Breast epithelium (tissue), 3 donors: ENCODE measurements at regions not wholly inside any gene's neighbourhood (a gene's known extent, or its start where the extent isn't known, plus 50 kb on each side); places are given as distances from the start of the nearest gene placed in this dataset.

ENCODE experiments used
- POLR2A ChIP-seq: fragments of 450-650 bp; IDR thresholded peaks from one replicate; pipeline ENCODE4 v1.6.1; 2016; ENCODE audit warnings: antibody characterized with exemption, mild to moderate bottlenecking, moderate library complexity
- POLR2AphosphoS5 ChIP-seq, 3 donors: sonication (generic); formaldehyde crosslinking; IDR thresholded peaks; one replicate each; pipeline ENCODE4 v1.6.1; 2017; ENCODE audit warnings: antibody characterized with exemption in 3 of 3
- TF ChIP-seq, protein P1 (sequence below), 3 donors: fragments of 450-650 bp; IDR thresholded peaks; one replicate each; pipeline ENCODE4 v1.5.1; 2016 to 2017; ENCODE audit warnings: antibody characterized with exemption in 3 of 3, mild to moderate bottlenecking in 3 of 3, moderate library complexity in 3 of 3

GRCh38 chr1:209454340-209454994 is 129.0 kb upstream of the CAMK1G start:
- TF ChIP-seq, protein P1, sequence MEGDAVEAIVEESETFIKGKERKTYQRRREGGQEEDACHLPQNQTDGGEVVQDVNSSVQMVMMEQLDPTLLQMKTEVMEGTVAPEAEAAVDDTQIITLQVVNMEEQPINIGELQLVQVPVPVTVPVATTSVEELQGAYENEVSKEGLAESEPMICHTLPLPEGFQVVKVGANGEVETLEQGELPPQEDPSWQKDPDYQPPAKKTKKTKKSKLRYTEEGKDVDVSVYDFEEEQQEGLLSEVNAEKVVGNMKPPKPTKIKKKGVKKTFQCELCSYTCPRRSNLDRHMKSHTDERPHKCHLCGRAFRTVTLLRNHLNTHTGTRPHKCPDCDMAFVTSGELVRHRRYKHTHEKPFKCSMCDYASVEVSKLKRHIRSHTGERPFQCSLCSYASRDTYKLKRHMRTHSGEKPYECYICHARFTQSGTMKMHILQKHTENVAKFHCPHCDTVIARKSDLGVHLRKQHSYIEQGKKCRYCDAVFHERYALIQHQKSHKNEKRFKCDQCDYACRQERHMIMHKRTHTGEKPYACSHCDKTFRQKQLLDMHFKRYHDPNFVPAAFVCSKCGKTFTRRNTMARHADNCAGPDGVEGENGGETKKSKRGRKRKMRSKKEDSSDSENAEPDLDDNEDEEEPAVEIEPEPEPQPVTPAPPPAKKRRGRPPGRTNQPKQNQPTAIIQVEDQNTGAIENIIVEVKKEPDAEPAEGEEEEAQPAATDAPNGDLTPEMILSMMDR (IDR thresholded peaks at IDR 0.05) = no peak
- no peak for TF ChIP-seq POLR2AphosphoS5 (IDR thresholded peaks at IDR 0.05)
- no peak for TF ChIP-seq POLR2A
